GM19468 (cell line): ENCODE measurements at regions not wholly inside any gene's neighbourhood (a gene's known extent, or its start where the extent isn't known, plus 50 kb on each side); places are given as distances from the start of the nearest gene placed in this dataset.
"Not testable (repeated sequence)": the region's sequence is repeated elsewhere in the genome, so short reads cannot be mapped to it uniquely, and the experiment has no call there.

Experiments
- ATAC-seq: cut with Tn5 transposase; IDR thresholded peaks from one replicate; pipeline ENCODE4 v1.9.1; 2021; ENCODE audit warnings: mild to moderate bottlenecking, moderate library complexity, moderate number of reproducible peaks; ENCODE audit not compliant: unreplicated experiment; ENCODE audit errors: extremely low read depth

- no peak for ATAC-seq
Measured at GRCh38 chr12:126019385-126019784, 954.1 kb downstream of the AACS start.

GRCh38 chr12:126021675-126022074 lies 956.4 kb downstream of the AACS start:
- no peak for ATAC-seq

- no peak for ATAC-seq
Measured at GRCh38 chr12:126027825-126028224, 962.6 kb downstream of the AACS start.

- ATAC-seq, result no peak
Measured at GRCh38 chr12:126030573-126030972, 965.3 kb downstream of the AACS start.

- ATAC-seq, result no peak
Measured at GRCh38 chr12:126033751-126034150, 968.5 kb downstream of the AACS start.

- no peak for ATAC-seq
Measured at GRCh38 chr12:126036348-126036747, 971.1 kb downstream of the AACS start.

GRCh38 chr12:126038434-126038833 lies 973.2 kb downstream of the AACS start:
- no peak for ATAC-seq

GRCh38 chr12:126040307-126040706 lies 975.1 kb downstream of the AACS start:
- ATAC-seq, result no peak

GRCh38 chr12:126042286-126042685 lies 977.1 kb downstream of the AACS start:
- no peak for ATAC-seq

GRCh38 chr12:126049501-126049900 lies 984.3 kb downstream of the AACS start:
- ATAC-seq, result not testable (repeated sequence)

- ATAC-seq, result no peak
Measured at GRCh38 chr12:126051611-126052107, 986.4 kb downstream of the AACS start.

- ATAC-seq, result no peak
Measured at GRCh38 chr12:126055521-126055920, 990.3 kb downstream of the AACS start.

GRCh38 chr12:126061777-126062176 lies 996.5 kb downstream of the AACS start:
- ATAC-seq, result no peak

GRCh38 chr12:126064028-126064427 lies 998.8 kb downstream of the AACS start:
- no peak for ATAC-seq

GRCh38 chr12:126067626-126068329 lies 1002.5 kb downstream of the AACS start:
- no peak for ATAC-seq

GRCh38 chr12:126069549-126070165 lies 1004.4 kb downstream of the AACS start:
- ATAC-seq, result no peak

- no peak for ATAC-seq
Measured at GRCh38 chr12:126076515-126076914, 1011.3 kb downstream of the AACS start.

GRCh38 chr12:126083926-126084325 lies 1018.7 kb downstream of the AACS start:
- ATAC-seq, result no peak

- ATAC-seq, result no peak
Measured at GRCh38 chr12:126084480-126084879, 1019.2 kb downstream of the AACS start.

GRCh38 chr12:126086242-126086641 lies 1021.0 kb downstream of the AACS start:
- no peak for ATAC-seq

GRCh38 chr12:126087692-126088091 lies 1022.5 kb downstream of the AACS start:
- no peak for ATAC-seq

- ATAC-seq, result no peak
Measured at GRCh38 chr12:126093908-126094307, 1028.7 kb downstream of the AACS start.
